GM21717 (cell line): ENCODE measurements at regions not wholly inside any gene's neighbourhood (a gene's known extent, or its start where the extent isn't known, plus 50 kb on each side); places are given as distances from the start of the nearest gene placed in this dataset.

ENCODE experiments used
- ATAC-seq: cut with Tn5 transposase; IDR thresholded peaks from one replicate; pipeline ENCODE4 v1.9.1; 2021; ENCODE audit warnings: mild to moderate bottlenecking, moderate library complexity; ENCODE audit not compliant: unreplicated experiment

GRCh38 chr4:42750091-42750490 lies 93.2 kb upstream of the ATP8A1 start:
- peak; percentile 49 for ATAC-seq

GRCh38 chr4:42747971-42748370 lies 91.1 kb upstream of the ATP8A1 start:
- ATAC-seq, result no peak

GRCh38 chr4:42736527-42737195 lies 79.8 kb upstream of the ATP8A1 start:
- no peak for ATAC-seq

GRCh38 chr4:42733380-42733779 lies 76.5 kb upstream of the ATP8A1 start:
- no peak for ATAC-seq

GRCh38 chr4:42732776-42733175 lies 75.9 kb upstream of the ATP8A1 start:
- ATAC-seq, result no peak

- no peak for ATAC-seq
Observed at GRCh38 chr4:42729505-42730237, 72.8 kb upstream of the ATP8A1 start.

GRCh38 chr4:42724451-42724850 lies 67.5 kb upstream of the ATP8A1 start:
- no peak for ATAC-seq

- no peak for ATAC-seq
Observed at GRCh38 chr4:42720533-42720932, 63.6 kb upstream of the ATP8A1 start.

GRCh38 chr4:42719257-42719656 lies 62.4 kb upstream of the ATP8A1 start:
- ATAC-seq, result no peak

- no peak for ATAC-seq
Observed at GRCh38 chr4:42718336-42718735, 61.4 kb upstream of the ATP8A1 start.

GRCh38 chr4:42716996-42717395 lies 60.1 kb upstream of the ATP8A1 start:
- ATAC-seq, result no peak

GRCh38 chr4:42715807-42716482 lies 59.0 kb upstream of the ATP8A1 start:
- ATAC-seq, result no peak

GRCh38 chr4:42713391-42713790 lies 56.5 kb upstream of the ATP8A1 start:
- ATAC-seq, result no peak

- ATAC-seq, result no peak
Observed at GRCh38 chr4:42712854-42713253, 55.9 kb upstream of the ATP8A1 start.

- no peak for ATAC-seq
Observed at GRCh38 chr4:42711496-42711895, 54.6 kb upstream of the ATP8A1 start.

GRCh38 chr4:42710761-42711160 lies 53.9 kb upstream of the ATP8A1 start:
- no peak for ATAC-seq

GRCh38 chr4:42710329-42710728 lies 53.4 kb upstream of the ATP8A1 start:
- no peak for ATAC-seq

- no peak for ATAC-seq
Observed at GRCh38 chr4:42709392-42710065, 52.6 kb upstream of the ATP8A1 start.

GRCh38 chr4:42708625-42709024 lies 51.7 kb upstream of the ATP8A1 start:
- ATAC-seq, result no peak
